H1 (cell line): ENCODE measurements at regions not wholly inside any gene's neighbourhood (a gene's known extent, or its start where the extent isn't known, plus 50 kb on each side); places are given as distances from the start of the nearest gene placed in this dataset.

Experiments
- EZH2 ChIP-seq: fragments of 200-600 bp; sonication (generic); IDR thresholded peaks from 2 replicates; pipeline ENCODE4 v1.7.1; 2012; ENCODE audit warnings: low read depth, mild to moderate bottlenecking, moderate library complexity, low read length, inconsistent platforms; ENCODE audit not compliant: severe bottlenecking
- NANOG ChIP-seq: IDR thresholded peaks from 2 replicates; pipeline ENCODE4 v1.6.1; 2011; ENCODE audit warnings: low read length, low read depth, mild to moderate bottlenecking, inconsistent platforms; ENCODE audit not compliant: insufficient read depth, poor library complexity, severe bottlenecking
- PHF8 ChIP-seq: fragments of 200-600 bp; sonication (generic); conservative IDR thresholded peaks from 2 replicates; pipeline ENCODE4 v1.7.1; 2012; ENCODE audit warnings: low read depth, mild to moderate bottlenecking, inconsistent platforms, low read length, moderate library complexity
- SIN3A ChIP-seq, 2 experiments: IDR thresholded peaks in 1 of 2; conservative IDR thresholded peaks in 1 of 2; 2 replicates each; pipeline ENCODE4 v1.6.1; 2011 to 2012; ENCODE audit warnings: low read length in 2 of 2, improper control_type of control experiment in 1 of 2, low read depth in 1 of 2, mild to moderate bottlenecking in 1 of 2
- SIRT6 ChIP-seq: IDR thresholded peaks from one replicate; pipeline ENCODE4 v1.7.1; 2012; ENCODE audit warnings: low read length, inconsistent platforms
- TAF1 ChIP-seq: IDR thresholded peaks from 2 replicates; pipeline ENCODE4 v1.6.1; 2011; ENCODE audit warnings: mild to moderate bottlenecking, low read depth, low read length
- TBP ChIP-seq: IDR thresholded peaks from 2 replicates; pipeline ENCODE4 v1.6.1; 2011; ENCODE audit warnings: low read depth, low read length, improper control_type of control experiment
- TEAD4 ChIP-seq: IDR thresholded peaks from 2 replicates; pipeline ENCODE4 v1.6.1; 2012; ENCODE audit warnings: low read depth, low read length, inconsistent platforms, mixed read lengths
- ZNF274 ChIP-seq: IDR thresholded peaks from 2 replicates; pipeline ENCODE4 v1.7.0; 2012; ENCODE audit warnings: low read length, borderline replicate concordance; ENCODE audit errors: extremely low read depth

GRCh38 chrX:46398874-46399273 is 146.3 kb downstream of the ZNF674 start (continued):
- TF ChIP-seq NANOG = no peak
- no peak for TF ChIP-seq SIRT6
- TF ChIP-seq ZNF274 = no peak
- TF ChIP-seq TEAD4 = no peak
- TF ChIP-seq TBP = no peak
- no peak for TF ChIP-seq SIN3A (conservative IDR thresholded peaks at IDR 0.05 in 1 of 2, IDR thresholded peaks at IDR 0.05 in 1 of 2; ENCODE audit: low read depth in 1 of 2, low read length in 2 of 2)
- TF ChIP-seq PHF8 = no peak
- TF ChIP-seq TAF1 = no peak
- TF ChIP-seq EZH2 = no peak
